SK-N-SH (cell line): ENCODE measurements at regions not wholly inside any gene's neighbourhood (a gene's known extent, or its start where the extent isn't known, plus 50 kb on each side); places are given as distances from the start of the nearest gene placed in this dataset.
A peak's percentile ranks its signal among the peaks of the same experiment; 100 is the strongest.

Experiments used
- CTCF ChIA-PET: fragments of 300-600, 350-600 bp; formaldehyde crosslinking; extraction: SDS; loops from one replicate; lab custom pipeline; 2021; lab: Yijun Ruan, JAX
- POLR2A ChIA-PET: fragments of 350-600 bp; sonication (Branson Sonifier 250); formaldehyde crosslinking; extraction: SDS; loops from one replicate; lab custom pipeline; 2020; ENCODE audit warnings: antibody characterized with exemption, inconsistent platforms; lab: Yijun Ruan, JAX
- DNase-seq: peaks from one replicate; pipeline ENCODE4 v3.0.0; 2012
- H2AFZ ChIP-seq: fragments of 200-600 bp; sonication (generic); 2 replicates; pipeline ENCODE4 v1.8.1; 2016; ENCODE audit warnings: antibody characterized with exemption, mild to moderate bottlenecking, low read depth
- H3F3A ChIP-seq: fragments of 200-600 bp; sonication (generic); replicated peaks from 2 replicates; pipeline ENCODE3; 2016; ENCODE audit warnings: antibody characterized with exemption, mild to moderate bottlenecking; ENCODE audit not compliant: insufficient read depth
- H3K27ac ChIP-seq, 2 experiments: fragments of 200-500 bp in 1 of 2; fragments of 200-600 bp in 1 of 2; sonication (Bioruptor generic) in 1 of 2; sonication (generic), shearing (Covaris generic) in 1 of 2; 2 replicates each; pipeline versions ENCODE4 v1.5.1 to v1.6.1; 2014 to 2016; ENCODE audit warnings: low read depth in 2 of 2, inconsistent platforms in 1 of 2, low read length in 1 of 2, mild to moderate bottlenecking in 1 of 2, mixed read lengths in 1 of 2
- H3K27me3 ChIP-seq: fragments of 200-600 bp; sonication (generic), shearing (Covaris generic); 2 replicates; pipeline ENCODE4 v1.6.1; 2016; ENCODE audit warnings: mixed run types; ENCODE audit not compliant: insufficient read depth
- H3K36me3 ChIP-seq, 2 experiments: fragments of 200-500 bp in 1 of 2; fragments of 200-600 bp in 1 of 2; sonication (Bioruptor generic) in 1 of 2; sonication (generic) in 1 of 2; replicated peaks in 1 of 2; 2 replicates each; pipeline versions ENCODE3 to v1.5.1; 2014 to 2016; ENCODE audit warnings: low read length in 1 of 2, mild to moderate bottlenecking in 1 of 2; ENCODE audit not compliant: insufficient read depth in 2 of 2, control insufficient read depth in 1 of 2
- H3K4me1 ChIP-seq, 2 experiments: fragments of 200-500 bp in 1 of 2; fragments of 200-600 bp in 1 of 2; sonication (Bioruptor generic) in 1 of 2; sonication (generic), shearing (Covaris generic) in 1 of 2; 2 replicates each; pipeline versions ENCODE4 v1.5.1 to v1.6.1; 2014 to 2016; ENCODE audit warnings: low read depth in 1 of 2, low read length in 1 of 2, mixed run types in 1 of 2; ENCODE audit not compliant: insufficient read depth in 2 of 2, control insufficient read depth in 1 of 2
- H3K4me2 ChIP-seq: fragments of 200-600 bp; sonication (generic), shearing (Covaris generic); 2 replicates; pipeline ENCODE4 v1.6.1; 2017; ENCODE audit warnings: mixed run types
- H3K4me3 ChIP-seq, 2 experiments: fragments of 200-500 bp in 1 of 2; fragments of 200-600 bp in 1 of 2; sonication (Bioruptor generic) in 1 of 2; sonication (generic), shearing (Covaris generic) in 1 of 2; 2 replicates each; pipeline versions ENCODE4 v1.5.1 to v1.8.1; 2014 to 2016; ENCODE audit warnings: low read depth in 2 of 2, inconsistent platforms in 1 of 2, low read length in 1 of 2, mild to moderate bottlenecking in 1 of 2, mixed read lengths in 1 of 2, moderate library complexity in 1 of 2
- H3K79me2 ChIP-seq: fragments of 200-600 bp; sonication (generic); 2 replicates; pipeline ENCODE4 v1.8.1; 2017; ENCODE audit warnings: mild to moderate bottlenecking; ENCODE audit not compliant: insufficient read depth
- H3K9ac ChIP-seq: fragments of 200-600 bp; sonication (generic); 2 replicates; pipeline ENCODE4 v1.6.1; 2017; ENCODE audit warnings: mixed run types
- H3K9me2 ChIP-seq: fragments of 200-600 bp; sonication (generic); 2 replicates; pipeline ENCODE4 v1.6.1; 2017; ENCODE audit warnings: mixed run types
- H3K9me3 ChIP-seq: fragments of 200-600 bp; sonication (generic); 2 replicates; pipeline ENCODE4 v1.6.1; 2017; ENCODE audit warnings: mixed run types, mild to moderate bottlenecking, moderate library complexity
- H4K20me1 ChIP-seq: fragments of 200-600 bp; sonication (generic); 2 replicates; pipeline ENCODE4 v1.6.1; 2017; ENCODE audit warnings: mild to moderate bottlenecking, mixed run types; ENCODE audit not compliant: insufficient read depth
- CHD2 ChIP-seq: fragments of 150-350 bp; IDR thresholded peaks from 2 replicates; pipeline ENCODE4 v1.6.1; 2018; ENCODE audit warnings: low read length; ENCODE audit not compliant: partially characterized antibody
- ELF1 ChIP-seq: IDR thresholded peaks from 2 replicates; pipeline ENCODE4 v1.4.0; 2012
- EP300 ChIP-seq, 2 experiments: IDR thresholded peaks; 2 replicates each; pipeline versions ENCODE4 v1.4.0 to v1.6.1; 2012; ENCODE audit warnings: borderline replicate concordance in 1 of 2, low read depth in 1 of 2, low read length in 1 of 2
- EZH2phosphoT487 ChIP-seq: fragments of 200-600 bp; sonication (generic); IDR thresholded peaks from 2 replicates; pipeline ENCODE4 v1.6.1; 2017; ENCODE audit warnings: low read depth, mixed run types, mild to moderate bottlenecking, antibody characterized with exemption, moderate library complexity, borderline replicate concordance
- FOSL2 ChIP-seq: IDR thresholded peaks from 2 replicates; pipeline ENCODE4 v1.4.0; 2012; ENCODE audit warnings: low read depth, mild to moderate bottlenecking, moderate library complexity, borderline replicate concordance
- FOXJ3 ChIP-seq: sonication (generic); formaldehyde crosslinking; IDR thresholded peaks from 2 replicates; pipeline ENCODE4 v1.5.1; 2020; ENCODE audit warnings: mild to moderate bottlenecking, missing genetic modification reagents
- FOXM1 ChIP-seq: IDR thresholded peaks from 2 replicates; pipeline ENCODE4 v1.4.0; 2012; ENCODE audit warnings: low read depth, mild to moderate bottlenecking
- JUND ChIP-seq: IDR thresholded peaks from 2 replicates; pipeline ENCODE4 v1.4.0; 2012
- MEF2A ChIP-seq: IDR thresholded peaks from 2 replicates; pipeline ENCODE4 v1.4.0; 2012; ENCODE audit warnings: low read depth, borderline replicate concordance
- MXI1 ChIP-seq: IDR thresholded peaks from 2 replicates; pipeline ENCODE4 v1.6.1; 2012; ENCODE audit warnings: mild to moderate bottlenecking, low read depth, low read length, improper control_type of control experiment
- NFIC ChIP-seq: IDR thresholded peaks from 2 replicates; pipeline ENCODE4 v1.4.0; 2012; ENCODE audit warnings: borderline replicate concordance
- NRF1 ChIP-seq: IDR thresholded peaks from 2 replicates; pipeline ENCODE4 v1.6.1; 2012; ENCODE audit warnings: low read depth, mild to moderate bottlenecking, low read length
- POLR2AphosphoS5 ChIP-seq: IDR thresholded peaks from 2 replicates; pipeline ENCODE4 v1.6.1; 2012; ENCODE audit warnings: low read depth, low read length
- REST ChIP-seq: IDR thresholded peaks from 2 replicates; pipeline ENCODE4 v1.6.1; 2012; ENCODE audit warnings: mild to moderate bottlenecking, low read depth, low read length, moderate library complexity
- SMC3 ChIP-seq: IDR thresholded peaks from 2 replicates; pipeline ENCODE4 v1.6.1; 2012; ENCODE audit warnings: low read depth, low read length, improper control_type of control experiment
- TAF1 ChIP-seq: IDR thresholded peaks from 2 replicates; pipeline ENCODE4 v1.6.1; 2012; ENCODE audit warnings: low read depth, mild to moderate bottlenecking, low read length, moderate library complexity, borderline replicate concordance
- ZBTB33 ChIP-seq: IDR thresholded peaks from 2 replicates; pipeline ENCODE4 v1.4.0; 2012; ENCODE audit warnings: low read depth, borderline replicate concordance
- WGBS: methylation state at CpG from one replicate; pipeline ENCODE4 v1.1.6; 2017; ENCODE audit warnings: low lambda C conversion rate; 5-methylcytosine and 5-hydroxymethylcytosine counted together
- TF ChIP-seq, protein P1 (sequence below): fragments of 150-350 bp; IDR thresholded peaks from 2 replicates; pipeline ENCODE4 v1.6.1; 2017; ENCODE audit warnings: antibody characterized with exemption, low read length, low read depth, borderline replicate concordance
- TF ChIP-seq, protein P2 (sequence below): IDR thresholded peaks from 2 replicates; pipeline ENCODE4 v1.4.0; 2012; ENCODE audit warnings: low read depth, borderline replicate concordance

DNA sequence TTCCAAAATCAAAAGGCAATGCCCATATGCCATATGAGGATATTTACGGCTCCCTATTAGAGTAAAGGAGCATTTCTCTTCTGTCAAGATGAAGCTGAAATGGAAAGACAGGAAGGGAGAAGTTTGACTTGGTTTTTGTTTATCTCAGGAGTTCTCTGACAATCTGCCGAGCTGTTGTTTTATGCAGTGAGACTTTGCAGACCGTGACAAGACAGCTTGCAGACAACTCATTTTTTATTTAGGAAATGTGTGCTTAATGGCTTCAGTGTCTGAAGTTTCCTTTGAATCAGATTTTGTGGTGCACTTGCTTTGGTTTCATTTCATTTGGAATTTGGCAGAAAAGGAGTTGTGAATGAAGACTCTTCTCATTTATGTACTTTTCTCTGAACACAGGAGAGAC lies 145.4 kb downstream of the C12orf50 start:
- CTCF ChIA-PET, result interaction anchor here (0.7 to 1.5 kb wide), 5 partner anchors 9 to 69 kb away, joined by 3 to 5 read pairs (median 3); no protein-coding TSS in a partner anchor
- Histone ChIP-seq H3K9me3 (no peaks in the 10 kb centered on the region), H3K9ac (no peak overlapping the region), H3K4me3 (no peak overlapping the region), H3F3A (no peaks in the 10 kb centered on the region), H4K20me1 (no peaks in the 10 kb centered on the region), H3K4me2 (no peak overlapping the region), H3K79me2 (no peaks in the 10 kb centered on the region), H3K4me1 (no peaks in the 10 kb centered on the region; a peak in 1 of 4 replicates), H3K27me3 (no peaks in the 10 kb centered on the region), H2AFZ (no peak overlapping the region; the same call in 1 of the 2 replicates), H3K9me2 (no peaks in the 10 kb centered on the region), H3K36me3 (no peaks in the 10 kb centered on the region), H3K27ac (peak overlapping the region in 1 of 2 experiments; percentile 39; a peak in 2 of 4 replicates)
- TF ChIP-seq SMC3 (no peak), MEF2A (no peak), FOXM1 (no peak), ELF1 (no peak), FOXJ3 (CRISPR knock-in tag) (no peak), EZH2phosphoT487 (no peak), NFIC (no peak), POLR2AphosphoS5 (no peak), MXI1 (no peak)
- TF ChIP-seq, protein P1, sequence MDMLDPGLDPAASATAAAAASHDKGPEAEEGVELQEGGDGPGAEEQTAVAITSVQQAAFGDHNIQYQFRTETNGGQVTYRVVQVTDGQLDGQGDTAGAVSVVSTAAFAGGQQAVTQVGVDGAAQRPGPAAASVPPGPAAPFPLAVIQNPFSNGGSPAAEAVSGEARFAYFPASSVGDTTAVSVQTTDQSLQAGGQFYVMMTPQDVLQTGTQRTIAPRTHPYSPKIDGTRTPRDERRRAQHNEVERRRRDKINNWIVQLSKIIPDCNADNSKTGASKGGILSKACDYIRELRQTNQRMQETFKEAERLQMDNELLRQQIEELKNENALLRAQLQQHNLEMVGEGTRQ, result no peak
- POLR2A ChIA-PET, result interaction anchor here (0.8 kb wide), 1 partner anchor 10 kb away, joined by 3 read pairs; no protein-coding TSS in a partner anchor
- WGBS, result 84% methylated on average over 3 of the region's 3 CpGs
- DNase-seq, result no peak

DNA sequence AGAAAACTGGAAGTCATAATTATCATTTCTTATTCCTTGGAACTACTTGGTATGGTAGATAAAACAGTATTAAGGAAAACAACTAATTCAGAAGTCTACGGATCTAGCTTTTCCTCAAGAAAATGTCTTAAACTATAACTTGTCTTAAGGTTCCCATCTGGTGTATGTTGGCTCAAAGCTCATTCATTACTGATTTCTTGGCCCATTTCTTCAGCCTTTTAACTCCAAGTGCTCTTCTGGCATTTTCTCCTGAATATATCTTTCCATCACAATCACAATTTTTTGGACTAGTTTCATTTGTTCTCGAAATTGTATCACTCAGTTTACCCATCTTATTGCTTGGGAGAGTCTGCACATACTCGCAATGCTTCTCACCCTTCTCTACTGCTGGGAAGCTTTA lies 150.1 kb downstream of the C12orf50 start:
- DNase-seq, result no peak
- Histone ChIP-seq H3K36me3 (no peaks in the 10 kb centered on the region), H4K20me1 (no peaks in the 10 kb centered on the region), H3K9me2 (no peaks in the 10 kb centered on the region), H3K9ac (no peak overlapping the region), H3K27me3 (no peaks in the 10 kb centered on the region), H3F3A (no peaks in the 10 kb centered on the region), H3K4me3 (no peak overlapping the region), H3K9me3 (no peaks in the 10 kb centered on the region), H3K4me2 (no peak overlapping the region), H3K27ac (no peak overlapping the region), H3K4me1 (no peaks in the 10 kb centered on the region; a peak in 1 of 4 replicates), H3K79me2 (no peaks in the 10 kb centered on the region), H2AFZ (no peak overlapping the region)
- POLR2A ChIA-PET, result no interaction called here
- WGBS, result 35% methylated on average over 3 of the region's 3 CpGs
- CTCF ChIA-PET, result no interaction called here
- TF ChIP-seq, protein P2, sequence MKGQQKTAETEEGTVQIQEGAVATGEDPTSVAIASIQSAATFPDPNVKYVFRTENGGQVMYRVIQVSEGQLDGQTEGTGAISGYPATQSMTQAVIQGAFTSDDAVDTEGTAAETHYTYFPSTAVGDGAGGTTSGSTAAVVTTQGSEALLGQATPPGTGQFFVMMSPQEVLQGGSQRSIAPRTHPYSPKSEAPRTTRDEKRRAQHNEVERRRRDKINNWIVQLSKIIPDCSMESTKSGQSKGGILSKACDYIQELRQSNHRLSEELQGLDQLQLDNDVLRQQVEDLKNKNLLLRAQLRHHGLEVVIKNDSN, result no peak
- TF ChIP-seq ZBTB33, result no peak
- TF ChIP-seq JUND, result no peak
- no peak for TF ChIP-seq TAF1
- TF ChIP-seq, protein P1, result no peak
- TF ChIP-seq FOSL2, result no peak
- no peak for TF ChIP-seq NRF1
- no peak for TF ChIP-seq CHD2
- TF ChIP-seq SMC3, result no peak
- no peak for TF ChIP-seq ELF1
- no peak for TF ChIP-seq FOXJ3 (CRISPR knock-in tag)
- TF ChIP-seq EP300 (IDR thresholded peaks at IDR 0.05; ENCODE audit: borderline replicate concordance in 1 of 2, low read depth in 1 of 2, low read length in 1 of 2), result no peak
- no peak for TF ChIP-seq NFIC
- TF ChIP-seq REST, result no peak
